ENCODE measurements at regions not wholly inside any gene's neighbourhood (a gene's known extent, or its start where the extent isn't known, plus 50 kb on each side); places are given as distances from the start of the nearest gene placed in this dataset.

DNA sequence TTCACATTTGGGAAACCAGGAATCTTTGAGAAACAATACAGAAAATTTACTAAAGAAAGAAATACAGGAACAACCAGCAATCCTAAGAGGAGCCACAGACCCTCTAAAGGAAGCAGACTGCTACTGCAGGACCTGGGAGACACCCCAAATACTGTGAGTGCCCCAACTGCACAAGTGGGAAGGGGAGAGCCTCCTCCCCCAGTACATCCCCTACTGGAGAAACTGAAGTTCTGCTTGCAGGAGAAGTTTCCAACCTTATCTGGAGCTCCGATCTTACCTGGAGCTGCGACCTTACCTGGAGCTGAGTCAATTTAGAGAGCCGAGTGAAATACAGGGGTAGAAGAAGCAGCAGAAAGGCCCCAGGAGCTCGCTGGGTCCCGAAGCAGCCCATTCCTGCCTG is 236.4 kb upstream of the SPRY2 start:
- in situ Hi-C loops (cut with MboI) = no loop called here
- BruUV-seq (replicated peaks) = no TSS peak

More for the DNA sequence above, 236.4 kb upstream of the SPRY2 start:
- WGBS (ENCODE audit: insufficient coverage, insufficient replicate concordance, low lambda C conversion rate, missing lambda C conversion rate) = 1% methylated on average over 5 of the region's 5 CpGs
- DNase-seq (ENCODE audit: low read depth, low spot score) (no peak), FAIRE-seq (no peak), ATAC-seq (no peak)
- no peaks in the 10 kb centered on the region for H3K9me3 ChIP-seq (replicated peaks; ENCODE audit: control insufficient read depth, insufficient read depth, low read length)
- SMC1A ChIA-PET (ENCODE audit: uncharacterized antibody, unreplicated experiment) = interaction anchor here (0.7 to 1.6 kb wide), 3 partner anchors 13 to 217 kb away, joined by 3 read pairs; no protein-coding TSS in a partner anchor
- no peak overlapping the region for H3K9ac ChIP-seq (ENCODE audit: control insufficient read depth, insufficient read depth, low read length)
- no peak overlapping the region for H3K4me3 ChIP-seq
- TF ChIP-seq ZNF384 (IDR thresholded peaks at IDR 0.05; ENCODE audit: borderline replicate concordance, low read depth, low read length) (no peak), POLR2AphosphoS5 (IDR thresholded peaks at IDR 0.05; ENCODE audit: low read length) (no peak), ZNF207 (IDR thresholded peaks at IDR 0.05; ENCODE audit: borderline replicate concordance) (no peak), NR2F1 (conservative IDR thresholded peaks at IDR 0.05) (no peak), CEBPB (IDR thresholded peaks at IDR 0.05; ENCODE audit: borderline replicate concordance in 1 of 2, low read depth in 2 of 2, low read length in 2 of 2) (no peak), TBL1XR1 (IDR thresholded peaks at IDR 0.05; ENCODE audit: low read depth, low read length) (no peak), ZZZ3 (IDR thresholded peaks at IDR 0.05; ENCODE audit: control insufficient read depth, insufficient read length, low read depth) (no peak), RUNX3 (IDR thresholded peaks at IDR 0.05; ENCODE audit: low read length) (no peak)
- TF ChIP-seq, protein P1, sequence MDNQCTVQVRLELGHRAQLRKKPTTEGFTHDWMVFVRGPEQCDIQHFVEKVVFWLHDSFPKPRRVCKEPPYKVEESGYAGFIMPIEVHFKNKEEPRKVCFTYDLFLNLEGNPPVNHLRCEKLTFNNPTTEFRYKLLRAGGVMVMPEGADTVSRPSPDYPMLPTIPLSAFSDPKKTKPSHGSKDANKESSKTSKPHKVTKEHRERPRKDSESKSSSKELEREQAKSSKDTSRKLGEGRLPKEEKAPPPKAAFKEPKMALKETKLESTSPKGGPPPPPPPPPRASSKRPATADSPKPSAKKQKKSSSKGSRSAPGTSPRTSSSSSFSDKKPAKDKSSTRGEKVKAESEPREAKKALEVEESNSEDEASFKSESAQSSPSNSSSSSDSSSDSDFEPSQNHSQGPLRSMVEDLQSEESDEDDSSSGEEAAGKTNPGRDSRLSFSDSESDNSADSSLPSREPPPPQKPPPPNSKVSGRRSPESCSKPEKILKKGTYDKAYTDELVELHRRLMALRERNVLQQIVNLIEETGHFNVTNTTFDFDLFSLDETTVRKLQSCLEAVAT (IDR thresholded peaks at IDR 0.05) = no peak
- POLR2A ChIA-PET = no interaction called here
- CTCF ChIA-PET = interaction anchor here (0.5 to 1.7 kb wide), 2 partner anchors 19 to 172 kb away, joined by 3 to 4 read pairs; no protein-coding TSS in a partner anchor
- no peak overlapping the region for H2AFZ ChIP-seq (ENCODE audit: control insufficient read depth, low read depth, low read length)
- H3K27me3 ChIP-seq (replicated peaks in 1 of 2; ENCODE audit: control insufficient read depth in 2 of 2, insufficient read depth in 2 of 2, low read length in 1 of 2) = no peaks in the 10 kb centered on the region
- RAD21 ChIA-PET (ENCODE audit: unreplicated experiment) = no interaction called here
- no peak overlapping the region for H3K27ac ChIP-seq (ENCODE audit: control insufficient read depth, insufficient read depth)
- H3K4me2 ChIP-seq (ENCODE audit: control insufficient read depth, insufficient read depth) = no peak overlapping the region
- no peaks in the 10 kb centered on the region for H3K4me1 ChIP-seq (ENCODE audit: control insufficient read depth, insufficient read depth, low read length)
- no peaks in the 10 kb centered on the region for H4K20me1 ChIP-seq (ENCODE audit: control insufficient read depth, insufficient read depth)
- intact Hi-C loops (cut with micrococcal nuclease; ENCODE audit: unreplicated experiment) = no loop called here
- H3K36me3 ChIP-seq (ENCODE audit: control insufficient read depth in 2 of 2, insufficient read depth in 2 of 2, low read length in 1 of 2) = no peaks in the 10 kb centered on the region
- H3K79me2 ChIP-seq (ENCODE audit: control insufficient read depth, insufficient read depth, low read length) = no peaks in the 10 kb centered on the region

All from GM12878 (cell line).